Colonic mucosa (tissue), 4 donors: ENCODE measurements at regions not wholly inside any gene's neighbourhood (a gene's known extent, or its start where the extent isn't known, plus 50 kb on each side); places are given as distances from the start of the nearest gene placed in this dataset.

Experiments
- DNase-seq: peaks from one replicate; pipeline ENCODE4 v3.0.0-alpha.2; 2020
- H3K27ac ChIP-seq: fragments of 200-600 bp; one replicate; pipeline ENCODE4 v1.8.0; 2021
- H3K27me3 ChIP-seq: fragments of 200-600 bp; one replicate; pipeline ENCODE4 v1.8.0; 2021
- H3K36me3 ChIP-seq: fragments of 200-600 bp; one replicate; pipeline ENCODE4 v1.8.0; 2021
- H3K4me1 ChIP-seq: fragments of 200-600 bp; one replicate; pipeline ENCODE4 v1.8.0; 2021; ENCODE audit warnings: mild to moderate bottlenecking
- H3K4me3 ChIP-seq: fragments of 200-600 bp; one replicate; pipeline ENCODE4 v1.8.0; 2021
- H3K9ac ChIP-seq, 2 donors: one replicate each; pipeline ENCODE4 v1.7.0; 2013; ENCODE audit warnings: control low read depth in 2 of 2, low read depth in 2 of 2, low read length in 2 of 2
- H3K9me3 ChIP-seq: fragments of 200-600 bp; one replicate; pipeline ENCODE4 v1.8.0; 2021
- intact Hi-C: fragments of 100-400 bp; cut with DNase I; formaldehyde crosslinking; loops from one replicate; pipeline ENCODE4 v1.14.1; 2022
- TF ChIP-seq, protein P1 (sequence below): fragments of 200-600 bp; IDR thresholded peaks from one replicate; pipeline ENCODE4 v1.8.0; 2022; ENCODE audit warnings: antibody characterized with exemption, mild to moderate bottlenecking
- donor health status: healthy.
- donor health status: DM: no; HTN: no; CAD: no.
- donor health status: DM: no; HTN: no; CAD: no.

DNA sequence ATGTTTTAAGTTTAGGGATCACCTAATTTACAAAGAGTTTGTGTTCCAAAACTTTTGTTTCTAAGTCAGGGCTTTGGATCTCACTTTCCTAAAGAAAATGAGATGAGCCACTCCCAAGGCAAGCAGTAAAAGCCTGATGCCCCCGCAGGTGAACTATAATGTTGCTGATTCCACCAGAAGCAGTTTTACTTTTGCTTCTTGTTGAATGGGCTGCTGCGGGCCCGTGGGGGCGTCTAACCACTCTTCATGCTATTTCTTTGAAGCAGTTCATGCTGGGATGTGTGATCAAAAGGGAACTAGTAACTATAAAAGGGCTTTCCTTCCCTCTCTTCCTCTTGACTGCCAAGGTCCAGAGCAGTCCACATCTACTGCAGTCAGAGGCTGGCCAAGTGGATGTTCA, 118.7 kb upstream of the NEBL start:
- H3K27me3 ChIP-seq: no peaks in the 10 kb centered on the region
- no peak overlapping the region for H3K9ac ChIP-seq
- DNase-seq: no peak
- TF ChIP-seq, protein P1, sequence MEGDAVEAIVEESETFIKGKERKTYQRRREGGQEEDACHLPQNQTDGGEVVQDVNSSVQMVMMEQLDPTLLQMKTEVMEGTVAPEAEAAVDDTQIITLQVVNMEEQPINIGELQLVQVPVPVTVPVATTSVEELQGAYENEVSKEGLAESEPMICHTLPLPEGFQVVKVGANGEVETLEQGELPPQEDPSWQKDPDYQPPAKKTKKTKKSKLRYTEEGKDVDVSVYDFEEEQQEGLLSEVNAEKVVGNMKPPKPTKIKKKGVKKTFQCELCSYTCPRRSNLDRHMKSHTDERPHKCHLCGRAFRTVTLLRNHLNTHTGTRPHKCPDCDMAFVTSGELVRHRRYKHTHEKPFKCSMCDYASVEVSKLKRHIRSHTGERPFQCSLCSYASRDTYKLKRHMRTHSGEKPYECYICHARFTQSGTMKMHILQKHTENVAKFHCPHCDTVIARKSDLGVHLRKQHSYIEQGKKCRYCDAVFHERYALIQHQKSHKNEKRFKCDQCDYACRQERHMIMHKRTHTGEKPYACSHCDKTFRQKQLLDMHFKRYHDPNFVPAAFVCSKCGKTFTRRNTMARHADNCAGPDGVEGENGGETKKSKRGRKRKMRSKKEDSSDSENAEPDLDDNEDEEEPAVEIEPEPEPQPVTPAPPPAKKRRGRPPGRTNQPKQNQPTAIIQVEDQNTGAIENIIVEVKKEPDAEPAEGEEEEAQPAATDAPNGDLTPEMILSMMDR: no peak
- H3K36me3 ChIP-seq: no peaks in the 10 kb centered on the region
- no peak overlapping the region for H3K4me3 ChIP-seq
- no peaks in the 10 kb centered on the region for H3K9me3 ChIP-seq
- H3K4me1 ChIP-seq: no peaks in the 10 kb centered on the region
- intact Hi-C loops: no loop called here
- no peak overlapping the region for H3K27ac ChIP-seq

DNA sequence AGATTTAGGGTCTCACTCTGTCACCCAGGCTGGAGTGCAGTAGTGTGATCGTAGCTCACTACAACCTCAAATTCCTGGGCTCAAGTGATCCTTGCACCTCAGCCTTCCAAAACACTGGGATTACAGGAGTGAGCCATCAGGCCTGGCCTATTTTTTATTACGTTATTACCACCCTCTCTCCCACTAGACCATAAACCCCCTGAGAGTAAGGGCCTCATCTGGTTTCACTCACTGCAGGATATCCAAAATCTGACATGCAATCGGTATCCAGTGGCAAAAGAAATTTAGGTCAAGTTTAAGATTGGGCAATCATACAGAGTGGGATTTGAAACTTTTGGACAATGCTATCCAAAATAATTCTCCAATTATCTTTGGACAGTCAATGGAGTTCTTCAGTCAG, 117.0 kb upstream of the NEBL start:
- Histone ChIP-seq H3K9me3 (no peaks in the 10 kb centered on the region), H3K36me3 (no peaks in the 10 kb centered on the region), H3K27ac (no peak overlapping the region), H3K4me3 (no peak overlapping the region), H3K27me3 (no peaks in the 10 kb centered on the region), H3K9ac (no peak overlapping the region), H3K4me1 (no peaks in the 10 kb centered on the region)
- intact Hi-C loops: no loop called here
- TF ChIP-seq, protein P1: no peak
- no peak for DNase-seq

DNA sequence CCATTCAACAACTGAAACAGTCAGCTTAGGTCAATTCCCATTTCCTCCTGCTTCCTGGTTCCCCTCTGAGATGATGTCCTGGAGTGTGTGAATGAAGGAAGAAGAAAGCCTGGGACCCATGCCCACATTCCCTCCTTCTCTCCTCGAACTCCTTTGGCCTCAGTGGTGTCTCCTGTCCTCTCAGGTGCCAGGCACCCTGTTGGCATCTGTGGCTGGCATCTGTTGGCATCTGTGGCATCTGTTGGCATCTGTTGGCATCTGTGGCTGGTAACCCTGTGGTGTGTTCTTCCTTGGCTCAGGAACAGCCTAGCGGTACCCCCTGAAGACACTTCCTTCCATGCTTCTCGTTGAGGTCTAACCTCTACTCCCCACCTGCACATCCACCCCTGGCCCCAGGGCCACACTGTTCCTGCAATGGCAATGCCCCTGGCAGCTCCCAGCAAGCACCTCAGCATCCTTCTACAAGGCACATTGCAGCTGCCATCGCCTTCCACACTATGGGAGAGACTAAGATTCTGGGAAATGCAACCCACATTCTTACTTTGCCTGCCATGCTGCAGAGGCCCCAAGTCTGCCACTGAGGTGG, 114.4 kb upstream of the NEBL start:
- no peaks in the 10 kb centered on the region for H3K4me1 ChIP-seq
- TF ChIP-seq, protein P1: no peak
- H3K9me3 ChIP-seq: no peaks in the 10 kb centered on the region
- DNase-seq: no peak
- no peaks in the 10 kb centered on the region for H3K27me3 ChIP-seq
- H3K4me3 ChIP-seq: no peak overlapping the region
- no peak overlapping the region for H3K27ac ChIP-seq
- no peaks in the 10 kb centered on the region for H3K36me3 ChIP-seq
- H3K9ac ChIP-seq: no peak overlapping the region
- intact Hi-C loops: no loop called here

DNA sequence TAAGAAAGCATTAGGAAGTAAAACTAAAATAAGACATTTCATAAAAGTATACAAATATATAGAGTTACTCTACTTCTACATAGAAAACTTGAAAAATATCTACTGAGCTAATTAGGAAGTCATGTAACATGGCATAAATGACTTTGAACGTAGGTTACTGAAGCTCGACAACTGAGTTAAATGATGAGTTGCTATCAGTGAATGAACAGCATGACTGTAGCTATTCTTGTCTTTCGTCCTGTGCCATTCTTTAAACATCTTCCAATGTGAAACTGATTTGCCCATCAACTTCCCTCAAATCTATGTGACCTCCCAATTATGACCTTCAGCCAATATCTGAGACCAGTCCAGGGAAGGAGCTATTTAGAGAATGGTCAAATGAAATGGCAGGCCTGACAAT, 113.5 kb upstream of the NEBL start:
- Histone ChIP-seq H3K27ac (no peak overlapping the region), H3K4me3 (no peak overlapping the region), H3K9ac (no peak overlapping the region), H3K27me3 (no peaks in the 10 kb centered on the region), H3K36me3 (no peaks in the 10 kb centered on the region), H3K9me3 (no peaks in the 10 kb centered on the region), H3K4me1 (no peaks in the 10 kb centered on the region)
- DNase-seq: no peak
- intact Hi-C loops: no loop called here
- TF ChIP-seq, protein P1: no peak

DNA sequence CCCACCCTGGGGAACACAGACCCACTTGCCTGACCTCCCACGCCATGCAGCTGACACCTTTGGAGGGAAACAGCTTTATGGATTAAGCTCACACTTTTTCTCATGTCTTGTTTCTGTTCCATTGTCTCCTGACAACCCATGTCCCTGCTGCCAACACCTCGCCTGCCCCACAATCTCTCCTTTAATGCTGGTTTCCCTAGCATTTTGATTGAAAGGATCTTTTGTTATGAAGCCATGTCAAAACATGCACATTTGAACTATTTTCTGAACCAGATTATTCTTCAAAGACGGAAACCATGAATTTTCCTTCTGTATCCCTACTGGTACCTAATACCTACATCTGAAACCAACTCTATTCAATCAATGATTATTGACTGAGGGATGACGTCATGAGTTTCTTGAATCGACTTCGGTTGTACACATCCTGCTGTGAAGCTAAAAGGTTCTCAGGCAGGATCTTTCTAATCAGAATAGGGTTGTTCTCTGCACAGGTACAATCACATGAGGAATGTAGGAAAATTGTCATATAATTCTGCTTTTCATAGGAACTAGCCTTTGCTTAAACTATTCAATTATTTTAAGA, 106.2 kb upstream of the NEBL start:
- DNase-seq: no peak

More for the DNA sequence above, 106.2 kb upstream of the NEBL start:
- Histone ChIP-seq H3K27ac (no peak overlapping the region), H3K4me3 (no peak overlapping the region), H3K9me3 (no peaks in the 10 kb centered on the region), H3K4me1 (no peaks in the 10 kb centered on the region), H3K27me3 (no peaks in the 10 kb centered on the region), H3K9ac (no peak overlapping the region), H3K36me3 (no peaks in the 10 kb centered on the region)
- TF ChIP-seq, protein P1: no peak
- intact Hi-C loops: no loop called here
